Hematopoietic multipotent progenitor cell treated with erythropoietin and hydrocortisone succinate and interleukin-3 and kit ligand, for 4 days (in vitro differentiated cells): ENCODE measurements at regions not wholly inside any gene's neighbourhood (a gene's known extent, or its start where the extent isn't known, plus 50 kb on each side); places are given as distances from the start of the nearest gene placed in this dataset.

Experiments
- DNase-seq: peaks from one replicate; pipeline ENCODE4 v3.0.0-alpha.2; 2015

DNA sequence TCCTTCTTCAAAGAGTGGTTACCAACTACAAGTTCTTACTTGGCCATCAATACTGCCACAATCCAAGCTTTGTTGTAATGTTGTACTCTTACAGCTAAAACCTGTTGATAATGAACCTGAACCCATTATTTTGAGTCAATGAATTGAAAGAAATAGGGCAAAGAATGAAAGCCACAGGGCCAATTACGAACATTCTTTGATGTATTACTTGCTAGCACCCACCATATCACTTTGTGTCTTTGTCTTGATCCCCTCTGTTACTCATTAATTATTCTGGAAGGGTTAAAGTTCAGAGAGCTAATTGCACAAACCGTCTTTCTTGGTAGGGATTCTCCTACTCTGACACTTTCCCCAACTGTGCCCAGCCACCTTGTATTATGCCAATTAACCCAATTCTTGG is 53.2 kb upstream of the TFEC start:
- no peak for DNase-seq

DNA sequence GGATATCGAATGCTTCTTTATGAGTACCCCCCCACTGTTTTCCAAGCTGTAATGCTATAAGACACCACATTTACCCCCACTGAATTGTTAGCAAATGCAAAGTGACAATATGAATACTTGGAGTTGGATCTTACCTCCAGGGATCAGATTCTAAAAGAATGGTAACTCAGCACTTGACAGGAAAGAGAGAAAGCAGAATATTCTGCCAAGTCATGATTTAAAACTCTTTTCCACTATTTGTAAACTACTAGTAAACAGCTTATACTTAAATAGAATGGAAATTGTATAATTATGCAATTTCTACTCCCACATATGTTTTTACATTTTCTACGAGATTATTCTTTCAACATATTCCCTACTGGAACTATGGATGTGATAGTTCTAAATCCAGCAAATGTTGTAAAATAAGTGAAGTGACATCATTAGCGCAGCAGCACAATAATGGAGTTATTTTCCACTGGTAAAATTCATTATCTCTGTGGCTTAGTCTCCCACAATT is 56.0 kb upstream of the TFEC start:
- DNase-seq = no peak

DNA sequence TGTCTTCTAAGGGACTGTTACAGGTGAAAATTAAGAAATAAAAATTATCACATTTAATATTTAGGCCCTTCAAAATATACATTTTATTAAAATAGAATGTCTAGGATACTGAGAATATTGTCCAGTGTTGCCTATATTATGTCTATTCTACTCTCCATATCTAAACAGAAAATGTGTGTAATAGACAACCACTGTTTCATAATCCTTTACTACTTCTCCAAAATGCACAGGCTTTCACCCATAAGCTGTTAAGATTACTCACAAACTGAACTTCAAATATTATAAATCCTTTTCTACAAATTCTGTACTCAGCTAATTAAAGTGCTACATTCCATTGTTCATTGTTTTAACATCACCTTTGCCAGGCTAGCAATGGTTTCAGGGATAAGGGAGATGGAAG is 56.7 kb upstream of the TFEC start:
- DNase-seq = peak; percentile 48

GRCh38 chr7:116087984-116088383 is 57.4 kb upstream of the TFEC start:
- DNase-seq = no peak

DNA sequence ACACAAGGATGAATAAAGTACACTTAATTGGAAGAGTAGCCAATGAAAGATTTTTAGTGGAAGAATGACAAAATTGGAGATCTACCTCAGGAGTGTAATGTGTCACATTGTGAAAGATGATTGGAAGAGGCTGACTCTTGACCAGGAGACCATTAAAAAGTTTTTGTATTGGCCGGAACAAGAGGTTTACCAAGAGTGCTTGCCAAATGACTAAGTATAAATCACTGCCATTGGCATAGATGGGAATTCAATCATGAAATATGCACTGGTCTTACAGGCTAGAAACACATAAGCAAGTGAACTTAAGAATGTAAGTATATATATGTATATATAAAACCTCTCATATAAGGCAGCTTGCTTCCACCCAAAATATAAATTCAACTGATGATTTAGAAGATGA is 58.7 kb upstream of the TFEC start:
- DNase-seq = no peak

- DNase-seq = no peak
Measured at GRCh38 chr7:116093516-116094301, 63.1 kb upstream of the TFEC start.

- DNase-seq = no peak
Measured at GRCh38 chr7:116095396-116095795, 64.8 kb upstream of the TFEC start.

DNA sequence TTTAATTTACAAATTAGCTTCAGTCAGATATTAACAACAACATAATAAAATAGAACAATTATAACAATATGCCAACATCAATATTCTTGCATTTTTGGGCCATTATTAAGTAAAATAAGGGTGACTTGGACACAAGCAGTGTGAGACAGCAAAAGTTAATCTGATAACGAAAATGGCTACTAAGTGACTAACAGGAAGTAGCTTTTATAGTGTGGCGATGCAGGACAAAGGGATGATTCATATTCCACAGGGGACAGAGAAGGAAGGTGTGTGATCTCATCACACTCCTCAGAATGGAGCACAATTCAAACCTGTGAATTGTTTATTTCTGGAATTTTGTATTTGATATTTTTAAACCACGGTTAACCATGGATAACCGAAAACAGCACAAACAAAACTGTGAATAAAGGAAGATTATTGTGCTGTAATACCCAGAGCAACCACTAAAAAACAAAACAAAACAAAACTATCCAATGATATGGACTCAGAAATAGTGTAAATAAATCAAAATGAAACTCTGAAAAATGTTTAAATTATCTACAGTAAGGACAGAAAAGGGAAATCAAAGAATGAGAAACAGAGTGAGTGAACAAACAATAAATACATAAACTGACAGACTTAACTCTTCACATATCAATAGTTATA is 66.9 kb upstream of the TFEC start:
- peak; percentile 65 for DNase-seq

- DNase-seq = no peak
Measured at GRCh38 chr7:116098175-116098574, 67.6 kb upstream of the TFEC start.

DNA sequence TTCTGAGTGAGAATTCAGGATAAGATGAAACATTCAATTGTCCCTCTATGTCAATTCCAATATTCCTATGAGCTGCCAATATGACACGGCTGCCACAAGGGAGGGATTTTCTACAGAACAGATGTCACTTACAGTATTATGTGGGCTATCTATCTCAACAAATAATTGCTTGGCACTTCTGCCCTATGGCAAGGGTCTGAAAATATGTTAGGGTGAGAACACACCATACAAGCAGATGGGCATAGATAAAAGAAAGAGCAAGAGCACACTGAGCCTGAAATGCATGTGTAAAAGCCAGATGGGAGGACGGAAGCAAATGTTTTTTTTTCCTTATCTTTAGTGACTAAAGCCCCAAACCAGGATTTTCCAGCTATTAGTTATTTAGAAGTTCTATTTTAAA is 70.1 kb upstream of the TFEC start:
- DNase-seq = peak; percentile 43

DNA sequence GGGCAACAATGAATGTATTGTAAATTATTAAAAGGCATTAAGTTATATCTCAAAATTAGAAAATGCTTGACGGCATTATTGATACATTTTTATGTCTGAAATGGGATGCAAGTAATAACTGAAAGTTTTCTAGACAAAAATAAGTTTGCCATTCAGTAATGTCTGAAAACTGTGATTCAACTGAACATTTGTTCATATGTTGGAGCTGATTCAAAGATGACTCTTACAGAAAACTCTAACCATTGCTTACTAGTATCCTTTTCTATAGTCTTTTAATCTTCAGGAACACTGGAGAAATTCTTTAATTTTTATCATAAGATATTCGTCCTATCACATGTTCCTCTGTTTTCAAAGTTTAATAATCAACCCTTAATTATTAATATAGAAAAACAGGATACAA is 71.1 kb upstream of the TFEC start:
- no peak for DNase-seq

GRCh38 chr7:116111475-116111874 is 80.9 kb upstream of the TFEC start:
- DNase-seq = no peak

- no peak for DNase-seq
Measured at GRCh38 chr7:116113310-116113709, 82.7 kb upstream of the TFEC start.

GRCh38 chr7:116120839-116121238 is 89.5 kb upstream of the TES start:
- no peak for DNase-seq

DNA sequence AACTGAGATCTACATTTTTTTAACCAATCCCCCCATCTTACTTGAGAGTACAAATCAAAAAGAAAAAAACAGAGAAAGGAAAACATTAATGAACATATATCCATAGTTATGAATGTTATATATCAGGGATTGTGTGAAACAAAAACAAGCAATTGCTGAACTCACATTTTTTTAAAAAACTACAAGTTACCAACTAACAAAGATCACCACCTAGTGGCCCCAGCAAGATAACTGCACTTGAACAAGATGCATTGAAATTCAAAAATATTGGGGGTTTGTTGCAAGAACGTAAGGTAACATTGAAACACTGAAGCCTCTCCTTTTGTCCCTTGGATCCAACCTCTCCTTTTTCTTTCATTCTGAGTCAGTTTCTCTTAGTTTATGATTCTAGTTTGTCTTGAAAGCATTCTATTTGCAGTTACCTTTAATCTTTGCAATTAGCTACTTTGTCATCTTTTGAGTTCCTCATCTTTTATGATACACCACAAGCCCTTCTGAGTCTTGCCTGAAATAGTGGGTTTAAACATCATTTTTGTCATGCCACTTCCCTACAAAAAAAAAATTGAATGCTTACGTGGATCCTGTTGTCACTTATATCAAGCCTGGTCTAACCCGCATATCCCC is 87.3 kb upstream of the TES start:
- peak; percentile 81 for DNase-seq

DNA sequence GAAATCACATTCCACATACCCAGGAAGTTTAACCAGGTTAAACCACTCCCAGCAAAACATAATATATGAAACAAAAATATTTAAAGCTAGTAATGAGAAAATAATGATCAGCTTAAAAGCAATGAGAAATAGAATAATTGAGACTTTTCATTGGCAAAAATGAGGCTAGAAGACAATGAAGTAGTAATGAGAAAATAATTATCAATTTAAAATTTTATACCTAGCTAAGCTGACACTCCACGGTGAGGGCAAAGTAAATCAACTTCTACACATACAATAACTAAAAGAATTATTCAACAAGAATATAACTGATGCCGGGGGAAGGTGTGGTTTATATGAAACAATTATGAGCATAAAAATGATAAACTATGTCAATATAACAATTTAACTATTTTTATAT is 82.2 kb upstream of the TES start:
- no peak for DNase-seq

DNA sequence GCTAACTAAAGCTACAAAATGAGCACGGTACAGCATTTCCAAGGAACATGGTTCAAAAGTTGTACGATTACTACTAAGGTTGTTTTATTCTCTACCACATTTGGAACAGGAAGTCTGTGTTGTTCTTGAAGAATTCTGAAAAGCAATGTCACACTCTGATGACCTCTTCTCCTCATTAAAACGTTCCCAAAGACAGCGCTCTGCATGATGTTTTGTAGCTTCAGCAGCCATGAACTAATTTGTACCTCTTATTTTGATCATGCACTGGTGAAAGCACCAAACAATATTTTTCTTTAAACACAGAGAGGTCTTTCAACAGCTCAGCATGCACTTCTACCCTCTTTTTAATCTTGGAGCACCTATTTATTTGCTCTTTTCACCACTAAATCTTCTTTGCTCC is 75.0 kb upstream of the TES start:
- DNase-seq = no peak

- peak; percentile 83 for DNase-seq
Measured at GRCh38 chr7:116138202-116138801, 72.0 kb upstream of the TES start.

GRCh38 chr7:116139007-116139406 is 71.3 kb upstream of the TES start:
- no peak for DNase-seq

DNA sequence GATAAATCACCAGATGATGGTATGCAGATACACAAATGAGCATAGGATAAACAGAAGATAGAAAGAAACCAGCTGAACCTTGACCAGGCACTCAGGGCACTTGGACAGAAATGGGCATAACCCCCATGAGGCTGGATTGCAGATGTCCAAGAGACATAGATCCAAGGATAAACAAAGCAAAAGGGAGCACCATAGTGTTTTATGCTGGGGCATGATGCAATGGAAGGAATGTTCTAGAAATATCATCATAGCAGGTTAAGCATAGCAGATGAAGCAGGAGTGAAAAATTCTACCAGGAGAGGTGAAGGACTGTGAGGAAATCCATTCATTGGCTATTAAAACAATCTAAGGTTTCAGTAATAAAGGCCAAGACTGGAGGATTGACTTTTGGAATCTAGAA is 70.5 kb upstream of the TES start:
- no peak for DNase-seq

DNA sequence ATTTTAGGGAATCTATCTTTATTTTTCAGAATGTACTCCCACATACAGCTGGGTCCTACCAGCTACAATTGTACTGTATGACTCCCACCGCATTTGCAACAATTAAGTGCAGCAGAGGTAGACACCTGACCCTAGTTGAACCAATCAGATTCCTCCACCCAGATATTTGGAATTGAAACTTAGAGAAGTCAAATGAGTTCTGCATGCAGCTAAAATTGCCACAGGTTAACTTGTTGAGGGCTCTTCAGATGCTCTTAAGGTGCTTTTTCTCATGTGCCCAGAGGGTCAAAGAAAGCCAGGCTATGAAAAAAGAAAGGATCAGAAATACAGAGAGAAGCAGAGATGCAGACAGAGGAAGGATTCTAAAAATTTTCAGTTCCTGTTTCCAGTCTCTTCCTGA is 68.0 kb upstream of the TES start:
- no peak for DNase-seq

GRCh38 chr7:116142850-116143249 is 67.5 kb upstream of the TES start:
- DNase-seq = no peak

DNA sequence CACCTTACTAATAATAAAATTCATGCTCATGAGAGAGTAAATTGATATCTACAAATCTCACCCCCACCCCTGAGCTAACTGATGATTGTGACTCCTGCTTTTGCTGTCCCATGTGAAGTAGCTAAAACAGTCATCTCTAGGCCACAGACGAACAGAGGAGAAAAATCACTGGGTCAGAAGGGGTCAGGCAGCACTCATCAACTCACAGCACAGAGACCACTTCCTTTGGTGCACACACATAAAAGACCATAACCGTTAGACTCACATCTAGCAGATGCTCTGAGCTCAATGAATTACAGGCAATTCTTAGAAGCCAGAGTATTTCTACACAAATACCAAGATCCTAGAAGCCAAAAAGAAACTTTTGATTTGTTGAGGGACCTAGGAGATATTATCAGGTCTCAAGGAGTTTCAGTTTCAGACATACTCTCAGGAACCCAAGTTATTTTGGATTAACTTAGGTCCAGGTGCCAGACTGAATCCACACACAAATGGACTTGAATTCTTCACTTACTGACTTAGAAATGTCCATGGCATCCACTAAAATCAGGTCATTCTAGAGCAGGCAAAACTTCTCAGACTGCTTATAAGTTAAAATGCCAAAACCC is 65.0 kb upstream of the TES start:
- DNase-seq = peak; percentile 22
